IPS DF 4.7 (cell line): ENCODE measurements at regions not wholly inside any gene's neighbourhood (a gene's known extent, or its start where the extent isn't known, plus 50 kb on each side); places are given as distances from the start of the nearest gene placed in this dataset.
"Not testable (repeated sequence)": the region's sequence is repeated elsewhere in the genome, so short reads cannot be mapped to it uniquely, and the experiment has no call there.

Experiments
- DNase-seq: peaks from one replicate; pipeline ENCODE4 v3.0.0-alpha.2; 2013; ENCODE audit warnings: low spot score; ENCODE audit errors: extremely low read depth

GRCh38 chr12:124130691-124131591 lies 157.9 kb downstream of the ZNF664 start:
- DNase-seq, result no peak

- DNase-seq, result no peak
These were observed 158.6 kb downstream of the ZNF664 start for GRCh38 chr12:124131659-124132058.

- no peak for DNase-seq
These were observed 159.5 kb downstream of the ZNF664 start for GRCh38 chr12:124132530-124132929.

- DNase-seq, result no peak
These were observed 158.1 kb upstream of the RFLNA start for GRCh38 chr12:124136796-124137195.

- DNase-seq, result no peak
These were observed 153.9 kb upstream of the RFLNA start for GRCh38 chr12:124140944-124141486.

GRCh38 chr12:124141611-124142010 lies 153.3 kb upstream of the RFLNA start:
- DNase-seq, result not testable (repeated sequence)

DNA sequence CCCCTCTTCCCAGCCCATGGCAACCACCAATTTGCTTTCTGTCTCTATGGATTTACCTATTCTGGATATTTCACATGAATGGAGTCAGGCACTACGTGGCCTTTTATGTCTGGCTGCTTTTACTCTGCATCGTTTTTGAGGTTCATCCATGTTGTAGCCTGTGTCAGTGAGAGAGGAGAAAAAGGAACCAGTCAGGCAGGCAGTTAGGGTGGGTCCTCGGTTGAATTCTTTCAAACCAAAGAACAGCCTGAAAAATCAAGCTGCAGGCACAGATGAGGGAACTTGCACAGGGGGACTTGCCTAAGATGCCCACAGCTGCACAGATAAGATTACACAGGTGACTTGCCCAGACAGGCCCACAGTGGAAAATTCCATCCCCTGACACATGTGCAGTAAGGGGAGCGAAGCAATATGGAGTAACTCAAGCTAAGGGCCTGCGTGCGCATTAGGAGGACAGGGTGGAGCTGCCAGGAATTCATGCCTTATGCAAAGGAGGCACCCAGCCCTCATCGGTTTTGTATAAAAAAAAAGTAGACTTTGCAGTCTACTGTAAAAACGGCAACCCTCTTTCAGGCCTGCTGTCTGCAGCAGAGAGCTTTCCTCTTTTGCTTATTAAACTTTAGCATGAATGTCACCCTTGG lies 152.4 kb upstream of the RFLNA start:
- no peak for DNase-seq

- no peak for DNase-seq
These were observed 151.2 kb upstream of the RFLNA start for GRCh38 chr12:124143726-124144125.

DNA sequence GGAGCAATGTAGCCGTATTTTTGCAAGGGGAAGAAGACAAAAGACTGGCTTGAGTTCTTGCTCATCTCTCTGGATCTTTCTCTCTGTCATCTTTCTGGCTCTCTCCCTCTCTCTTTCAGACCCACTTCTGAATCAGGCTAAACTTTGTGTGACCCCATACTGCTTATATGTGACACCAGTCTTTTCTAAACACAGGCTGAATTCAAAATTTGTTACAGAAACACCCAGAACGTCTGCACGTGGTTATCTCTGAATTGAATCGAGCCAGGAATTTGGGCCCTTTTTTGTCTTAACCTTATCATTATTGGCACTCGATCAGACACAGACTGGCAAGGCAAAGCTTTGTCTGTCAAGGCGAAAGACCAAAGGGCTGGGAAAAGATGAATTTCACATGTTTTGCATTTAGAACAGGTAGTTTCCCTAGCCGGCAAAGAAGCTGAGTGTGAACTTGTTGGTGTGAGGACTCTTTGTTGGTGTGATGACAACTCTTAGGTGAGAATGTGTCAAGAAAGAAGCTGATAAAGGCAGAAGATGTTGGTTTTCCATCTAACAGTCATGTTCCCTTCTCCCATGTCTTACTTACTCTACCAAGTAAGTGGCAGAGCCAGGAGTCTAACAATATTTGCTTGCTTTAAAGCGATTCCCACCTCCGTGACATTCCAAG lies 150.2 kb upstream of the RFLNA start:
- DNase-seq, result no peak

- no peak for DNase-seq
These were observed 147.9 kb upstream of the RFLNA start for GRCh38 chr12:124147027-124147426.

- DNase-seq, result no peak
These were observed 147.3 kb upstream of the RFLNA start for GRCh38 chr12:124147575-124147974.

GRCh38 chr12:124148481-124149273 lies 146.2 kb upstream of the RFLNA start:
- no peak for DNase-seq

- DNase-seq, result no peak
These were observed 145.6 kb upstream of the RFLNA start for GRCh38 chr12:124149287-124149686.

DNA sequence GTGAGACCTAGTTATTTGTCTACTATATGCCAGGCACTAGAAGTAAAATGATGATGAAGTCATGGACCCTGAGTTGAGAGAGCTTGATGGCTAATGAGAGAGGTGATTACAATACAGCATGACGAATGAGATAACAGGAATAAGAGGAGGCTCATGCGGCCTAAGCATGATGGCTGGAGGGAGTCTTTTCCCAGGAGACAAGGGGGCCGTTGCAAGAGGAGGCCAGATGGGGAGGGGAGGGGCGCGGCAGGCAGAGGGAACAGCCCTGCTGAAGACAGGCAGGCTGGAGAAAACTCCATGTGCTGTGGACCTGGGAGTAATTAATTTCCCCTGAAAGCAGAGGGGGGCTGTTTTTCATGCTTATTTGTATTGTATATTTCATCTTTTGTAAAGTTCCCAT lies 144.7 kb upstream of the RFLNA start:
- no peak for DNase-seq

- DNase-seq, result no peak
These were observed 143.3 kb upstream of the RFLNA start for GRCh38 chr12:124151583-124151982.

- DNase-seq, result no peak
These were observed 142.2 kb upstream of the RFLNA start for GRCh38 chr12:124152731-124153130.

- DNase-seq, result no peak
These were observed 141.5 kb upstream of the RFLNA start for GRCh38 chr12:124153392-124153791.

GRCh38 chr12:124157406-124157805 lies 137.5 kb upstream of the RFLNA start:
- no peak for DNase-seq

DNA sequence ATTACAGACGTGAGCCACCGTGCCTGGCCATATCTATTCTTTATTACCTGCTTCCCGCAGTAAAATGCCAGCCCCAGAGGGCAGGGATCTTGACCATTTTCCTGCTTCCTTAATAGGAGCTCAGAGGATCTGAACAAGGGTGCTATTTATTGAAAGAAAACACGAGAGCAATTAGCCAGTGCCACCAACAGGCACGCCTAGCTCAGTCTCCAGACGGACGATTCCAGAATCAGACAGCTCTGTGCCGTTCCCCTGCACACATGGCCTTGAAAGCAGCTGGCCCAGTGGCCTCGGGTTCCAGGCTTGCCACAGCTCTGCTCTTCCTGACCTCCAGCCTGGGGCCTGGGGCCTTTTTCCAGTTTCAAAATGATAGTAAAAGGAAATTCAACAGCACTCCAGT lies 135.2 kb upstream of the RFLNA start:
- DNase-seq, result no peak

- DNase-seq, result no peak
These were observed 134.7 kb upstream of the RFLNA start for GRCh38 chr12:124160097-124160756.

- not testable (repeated sequence) for DNase-seq
These were observed 133.5 kb upstream of the RFLNA start for GRCh38 chr12:124161402-124161801.
